DMS114 treated with DMSO at 0.1 percent for 48 hours (cell line): ENCODE measurements at regions not wholly inside any gene's neighbourhood (a gene's known extent, or its start where the extent isn't known, plus 50 kb on each side); places are given as distances from the start of the nearest gene placed in this dataset.

Experiments used
- DNase-seq: peaks from one replicate; lab custom pipeline; 2025; ENCODE audit not compliant: unreplicated experiment; lab: John Stamatoyannopoulos, UW

DNA sequence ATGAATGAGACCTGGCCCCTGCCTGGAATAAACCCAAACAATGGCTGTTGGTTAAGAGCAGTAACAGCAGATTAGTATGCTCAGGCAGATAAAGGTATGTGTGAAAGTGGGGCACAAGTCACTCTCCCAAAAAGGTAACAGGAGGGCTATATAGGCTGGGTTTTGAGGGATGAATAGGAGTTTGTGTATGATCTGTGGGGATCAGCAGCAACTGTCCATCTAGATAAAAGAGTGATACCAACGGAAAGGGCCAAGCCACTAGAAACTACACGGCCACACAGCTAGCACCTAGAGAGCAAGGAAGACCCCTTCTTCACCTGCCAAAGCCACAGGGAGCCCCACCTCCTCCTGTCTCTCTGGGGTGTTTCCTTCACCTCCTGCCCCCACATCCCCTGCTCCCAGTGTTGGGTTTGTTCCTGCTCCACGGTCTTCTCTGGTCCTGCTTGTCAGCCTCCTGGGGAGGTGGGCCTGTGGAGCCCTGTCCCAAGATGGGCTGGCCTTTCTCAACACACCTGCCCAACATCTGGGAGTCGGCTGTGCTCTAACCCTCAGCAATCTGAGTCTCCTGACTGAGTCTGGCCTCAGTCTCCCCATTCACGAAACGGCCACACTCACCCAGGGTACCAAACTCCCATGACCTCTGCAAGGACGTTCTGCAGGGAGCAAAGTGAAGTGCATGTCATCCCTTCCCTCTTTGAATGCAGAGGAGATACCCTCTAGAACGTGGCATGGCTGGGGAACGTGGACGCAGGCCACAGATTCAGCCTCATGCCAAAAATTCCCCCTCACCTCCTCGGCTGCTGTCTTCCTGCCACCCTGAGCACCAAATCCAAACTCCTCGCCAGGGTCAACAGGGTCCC lies 108.2 kb downstream of the NCOR2 start:
- DNase-seq: no peak

DNA sequence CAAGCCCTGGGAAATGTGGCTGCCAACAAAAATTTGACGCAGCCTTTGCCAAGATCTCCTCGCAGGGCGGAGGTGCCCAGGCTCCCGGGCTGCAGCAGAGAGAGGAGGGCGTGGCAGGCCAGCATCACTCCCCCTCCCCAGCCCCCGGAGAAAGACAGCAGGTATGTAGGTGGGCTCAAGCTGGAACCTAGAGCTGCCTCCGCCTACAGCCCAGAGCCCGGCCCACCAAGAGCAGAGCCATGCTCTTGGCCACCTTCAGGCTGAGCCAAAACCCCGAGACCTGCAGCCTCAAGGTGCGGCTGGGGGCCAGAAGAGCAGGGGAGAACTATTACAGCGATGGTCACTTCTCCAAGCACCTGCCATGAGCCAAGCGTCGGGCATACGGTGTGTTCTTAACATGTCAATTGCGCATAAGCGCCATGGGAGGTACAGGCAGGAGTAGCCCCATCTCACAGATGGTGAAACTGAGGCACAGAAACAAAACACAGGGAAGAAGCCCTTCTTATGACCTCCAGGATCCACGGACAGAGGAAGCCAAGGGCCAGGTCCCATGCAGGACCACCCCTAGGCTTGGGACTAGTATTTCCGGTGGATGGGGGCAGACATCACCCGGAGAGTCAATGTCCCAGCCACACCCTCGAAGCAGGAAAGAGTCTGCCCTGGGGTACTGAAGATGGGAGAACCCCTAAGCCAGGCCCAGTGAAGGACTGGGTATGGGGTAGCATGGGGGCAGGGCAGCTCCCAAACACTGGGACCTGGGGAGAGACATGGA lies 109.0 kb downstream of the NCOR2 start:
- no peak for DNase-seq

DNA sequence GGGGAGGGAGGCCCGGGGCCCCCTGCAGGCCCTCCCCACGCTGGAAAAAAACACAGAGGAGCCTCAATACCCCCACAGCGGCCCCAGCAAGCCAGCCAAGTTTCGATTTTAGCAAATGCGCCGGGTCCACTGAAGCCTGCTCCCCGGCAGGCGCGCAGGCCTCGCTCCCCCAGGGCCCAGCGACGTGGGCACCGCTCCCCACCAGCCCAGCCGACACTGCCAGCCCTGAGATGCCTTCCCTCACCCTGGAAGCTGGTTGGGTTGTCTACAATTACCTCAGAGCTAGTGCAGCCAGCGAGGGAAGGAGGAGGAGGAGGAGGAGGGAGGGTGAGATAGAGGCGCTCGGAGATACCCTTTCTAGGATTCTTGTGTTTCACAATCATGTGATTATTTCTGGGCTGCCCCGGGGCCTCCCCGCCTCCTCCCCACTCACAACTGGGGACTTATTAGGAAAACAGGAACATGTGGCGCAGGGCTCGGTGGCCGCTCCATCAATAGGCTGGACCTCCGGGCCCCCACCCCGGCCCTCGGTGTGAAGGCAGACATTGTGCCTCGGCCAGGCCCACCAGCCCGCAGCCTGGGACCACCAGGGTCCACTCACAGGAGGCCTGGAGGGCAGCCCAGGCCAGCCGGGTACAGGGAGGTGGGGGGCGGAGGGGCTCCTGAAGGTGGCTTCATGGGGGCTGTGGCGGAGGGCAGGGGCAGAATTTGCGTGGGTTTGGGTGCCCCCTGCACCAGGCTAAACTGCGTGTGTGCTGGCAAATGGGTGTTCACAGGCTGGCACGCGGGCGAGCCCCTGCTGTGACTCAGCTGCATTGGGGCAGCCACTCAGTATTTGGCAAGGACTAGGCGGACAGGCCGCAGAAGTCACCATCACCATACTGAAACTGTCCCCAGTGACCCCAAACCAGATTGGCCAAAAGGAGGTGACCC lies 109.9 kb downstream of the NCOR2 start:
- no peak for DNase-seq

DNA sequence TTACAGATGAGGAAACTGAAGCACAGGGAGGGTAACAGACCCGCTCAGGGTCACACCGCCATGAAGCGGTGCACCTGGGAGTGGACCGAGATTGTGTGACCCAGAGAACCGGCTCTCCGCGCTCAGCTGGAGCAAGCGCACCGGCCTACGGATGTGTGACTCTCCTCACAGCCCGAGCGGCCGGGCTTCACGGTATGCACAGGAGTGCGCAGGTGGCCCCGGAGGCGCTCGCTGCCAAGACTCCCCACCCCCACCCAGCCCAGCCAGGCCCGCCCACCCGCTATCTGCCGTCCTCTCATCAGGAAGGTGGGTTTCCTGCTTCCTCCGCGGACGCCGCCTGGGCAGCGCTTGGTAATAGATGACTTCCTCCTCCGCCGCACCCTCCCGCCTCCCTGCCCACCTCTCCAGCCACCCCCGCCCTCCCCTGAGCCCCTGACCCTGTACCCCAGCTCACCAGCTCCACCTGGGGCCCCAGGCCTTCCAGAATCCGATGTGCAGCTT lies 110.7 kb downstream of the NCOR2 start:
- DNase-seq: no peak

- DNase-seq: no peak
These were observed 111.2 kb downstream of the NCOR2 start for GRCh38 chr12:124456133-124456651.

GRCh38 chr12:124455336-124455735 lies 112.1 kb downstream of the NCOR2 start:
- DNase-seq: no peak

DNA sequence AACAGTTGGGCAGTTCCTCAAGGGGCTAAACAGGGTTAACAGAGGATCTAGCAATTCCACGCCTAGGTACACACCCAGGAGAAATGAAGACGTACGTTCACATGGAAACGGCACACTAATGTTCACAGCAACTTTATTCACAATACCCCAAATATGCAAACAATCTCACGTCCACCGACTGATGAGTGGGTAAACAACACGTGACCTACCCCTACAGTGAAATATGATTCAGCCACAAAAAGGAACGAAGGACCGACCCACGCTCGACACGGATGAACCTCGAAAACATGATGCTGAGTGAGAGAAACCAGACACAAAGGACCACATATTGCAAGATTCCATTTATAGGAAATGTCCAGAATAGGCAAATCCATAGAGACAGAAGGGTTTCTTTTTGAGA lies 112.7 kb downstream of the NCOR2 start:
- no peak for DNase-seq

- no peak for DNase-seq
These were observed 113.1 kb downstream of the NCOR2 start for GRCh38 chr12:124454352-124454725.

DNA sequence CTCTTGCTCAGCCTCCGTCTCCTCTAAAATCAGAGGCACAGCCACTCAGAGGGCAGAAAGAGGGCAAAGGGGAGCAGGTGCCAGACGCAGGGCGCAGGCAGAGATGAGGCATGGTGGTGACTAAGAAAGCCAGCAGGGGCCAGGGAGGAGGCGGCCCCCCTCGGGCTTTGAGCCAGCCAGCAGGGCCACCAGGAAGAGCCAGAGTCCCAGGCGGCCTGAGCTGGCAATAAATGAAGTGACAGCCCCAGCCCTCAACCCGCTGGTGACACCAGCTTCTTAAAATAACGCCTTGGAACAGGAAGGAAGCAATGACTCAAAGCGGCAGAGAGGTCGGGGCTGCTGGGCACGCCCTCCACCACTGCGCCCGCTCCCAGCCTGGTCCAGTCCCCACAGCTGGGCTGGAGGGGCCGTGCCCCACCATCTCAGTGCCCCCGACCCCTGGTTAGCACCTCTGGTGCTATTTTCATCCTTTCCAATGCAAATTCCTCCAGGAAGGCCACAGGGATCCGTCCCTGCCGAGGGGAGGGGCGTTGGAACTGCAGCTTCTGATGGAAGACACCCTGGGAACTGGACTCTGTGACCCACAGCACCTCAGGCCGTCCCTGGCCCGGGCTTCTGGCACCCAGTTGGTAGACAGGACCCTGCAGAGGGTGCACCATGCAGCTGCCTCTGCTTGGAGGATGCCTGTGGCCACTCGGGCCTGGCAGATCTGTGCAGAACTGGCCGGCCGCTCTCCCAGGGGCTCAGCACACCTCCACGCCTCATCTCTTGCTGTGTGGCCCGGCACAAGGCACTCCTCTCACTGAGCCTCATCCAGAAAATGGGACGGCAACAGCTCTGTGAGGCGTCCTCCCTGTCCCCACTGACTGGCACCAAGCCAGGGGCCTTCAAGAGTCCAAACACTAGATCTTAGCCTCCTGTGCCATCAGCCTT lies 113.7 kb downstream of the NCOR2 start:
- DNase-seq: no peak

DNA sequence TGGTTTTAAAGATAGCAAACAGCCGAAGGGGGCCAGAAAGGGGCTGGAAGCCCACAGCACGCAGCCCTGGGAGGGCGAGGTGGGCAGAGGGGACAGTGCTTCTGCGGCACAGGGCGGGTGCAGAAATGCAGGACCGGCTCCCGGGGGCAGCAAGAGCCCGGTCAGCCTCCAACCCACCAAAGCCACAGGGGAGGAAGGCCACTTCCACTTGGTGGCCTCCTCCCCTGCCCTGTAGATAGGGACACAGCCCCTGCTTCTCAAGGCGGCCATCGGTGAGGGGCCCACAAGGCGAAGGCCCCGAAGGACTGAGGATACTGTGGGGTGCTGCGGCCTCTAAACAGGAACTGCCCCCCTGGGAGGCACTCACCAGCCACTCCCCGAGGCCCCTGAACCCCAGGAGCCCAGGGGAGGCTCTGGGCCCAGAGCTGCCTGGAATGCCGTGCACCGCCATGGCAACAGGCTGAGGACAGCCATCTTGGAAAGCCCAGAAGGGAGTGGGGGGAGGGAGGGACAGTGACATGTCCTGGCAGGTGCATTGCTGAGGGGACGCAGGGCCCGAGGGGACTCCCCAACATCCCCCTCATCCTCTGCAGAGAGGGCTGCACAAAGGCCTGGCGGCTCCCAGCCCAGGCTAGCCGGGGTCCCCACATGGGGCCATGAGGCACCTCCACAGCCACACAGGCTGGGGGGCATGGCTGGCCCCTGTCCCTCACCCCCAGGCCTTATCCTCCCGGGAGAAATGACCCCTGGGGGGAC lies 114.7 kb downstream of the NCOR2 start:
- DNase-seq: no peak

DNA sequence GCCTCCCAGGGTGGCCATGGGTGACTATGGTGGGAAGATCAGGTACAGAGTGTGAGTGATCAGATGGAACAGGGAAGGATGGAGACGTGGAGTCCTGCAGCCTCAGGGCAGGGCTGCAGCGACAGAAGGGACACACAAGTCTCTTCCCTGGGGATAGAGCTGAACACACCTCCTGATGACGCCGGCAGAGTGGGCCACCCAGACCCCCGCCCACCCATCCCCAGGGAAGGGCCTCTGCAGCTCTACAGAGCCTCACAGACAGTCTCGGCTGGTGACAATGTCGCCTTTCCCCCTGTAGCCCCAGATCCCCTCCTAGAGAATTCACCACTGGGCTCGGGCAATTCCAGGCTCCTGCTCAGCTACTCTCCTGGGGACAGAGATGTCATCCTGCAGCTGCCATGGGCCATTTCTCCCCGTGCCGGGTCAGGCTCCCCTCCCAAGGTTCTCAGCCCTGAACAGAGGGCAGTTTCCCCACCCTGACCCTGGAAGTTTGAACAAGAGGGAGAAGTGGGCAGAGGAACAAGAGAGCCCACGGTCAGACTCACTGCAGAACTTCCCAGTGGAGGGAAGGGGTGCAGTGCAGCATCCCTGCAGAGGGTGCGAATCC lies 115.7 kb downstream of the NCOR2 start:
- DNase-seq: no peak

DNA sequence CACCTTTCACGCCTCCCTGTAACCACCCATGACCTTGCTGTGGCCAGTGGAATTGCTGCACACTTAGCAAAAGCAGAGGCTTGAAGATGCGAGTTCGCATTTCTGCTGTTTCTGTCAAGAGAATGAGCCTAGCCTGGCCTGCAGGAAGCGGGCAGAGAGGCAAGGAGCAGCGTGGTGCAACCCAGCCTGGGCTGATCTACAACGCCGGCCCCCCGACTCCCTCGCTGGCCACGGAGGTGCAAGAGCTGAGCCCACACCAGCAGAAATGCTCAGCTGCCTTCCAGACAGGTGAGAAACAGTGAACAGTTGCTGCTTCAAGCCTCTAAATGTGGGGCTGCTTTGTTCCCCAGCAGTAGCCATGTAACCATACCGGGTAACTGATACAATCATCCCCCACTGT lies 116.4 kb downstream of the NCOR2 start:
- DNase-seq: no peak

DNA sequence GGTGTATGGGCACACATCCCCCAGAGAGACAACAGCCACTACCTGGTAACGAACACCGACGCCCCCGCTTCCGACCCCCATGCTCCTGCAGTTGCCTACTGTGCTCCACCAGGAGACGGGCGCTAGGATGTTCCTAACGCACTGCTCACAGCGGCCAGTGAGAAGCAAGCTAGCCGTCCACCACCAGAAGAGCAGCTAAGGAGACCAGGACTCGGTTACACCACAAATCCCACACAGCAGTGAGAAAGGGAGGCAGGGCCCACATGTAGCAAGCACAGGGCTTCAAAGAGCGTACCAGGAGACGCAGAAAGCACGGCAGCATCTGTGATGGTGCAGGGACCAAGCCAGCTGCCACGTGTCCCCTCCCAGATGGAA lies 117.0 kb downstream of the NCOR2 start:
- no peak for DNase-seq

- no peak for DNase-seq
These were observed 117.6 kb downstream of the NCOR2 start for GRCh38 chr12:124449623-124450375.

DNA sequence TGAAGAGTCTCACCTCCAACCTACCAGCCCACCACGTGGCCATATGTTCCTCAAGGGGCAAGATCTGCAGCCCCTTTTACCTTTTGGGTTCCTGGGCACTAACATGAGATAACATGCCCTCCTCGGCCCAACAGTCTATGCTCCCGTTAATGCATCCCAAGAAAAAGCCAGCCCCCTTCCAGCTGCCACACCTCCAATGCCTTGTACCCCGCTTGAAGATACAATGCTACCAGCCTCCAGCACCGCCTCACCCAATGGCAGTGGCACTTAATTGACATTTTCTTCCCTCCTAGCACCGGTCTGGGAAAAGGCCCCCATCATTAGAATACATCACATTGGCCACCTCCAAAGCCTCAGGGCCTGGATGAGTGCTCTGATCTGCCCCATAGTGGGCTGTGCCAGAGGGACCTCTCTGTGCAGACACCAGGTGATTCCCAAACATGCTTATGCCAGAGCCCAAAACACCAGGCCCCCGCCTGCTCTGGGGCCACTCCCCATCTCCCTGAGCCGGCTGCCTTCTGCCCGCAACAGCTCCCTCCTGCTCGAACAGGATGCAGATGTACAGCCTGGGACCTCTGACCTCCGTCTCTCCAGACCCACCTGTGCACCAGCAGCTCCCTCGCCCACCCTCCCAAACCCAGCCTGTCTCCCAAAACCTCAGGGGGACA lies 118.3 kb downstream of the NCOR2 start:
- DNase-seq: no peak

GRCh38 chr12:124448241-124448954 lies 119.0 kb downstream of the NCOR2 start:
- DNase-seq: no peak

DNA sequence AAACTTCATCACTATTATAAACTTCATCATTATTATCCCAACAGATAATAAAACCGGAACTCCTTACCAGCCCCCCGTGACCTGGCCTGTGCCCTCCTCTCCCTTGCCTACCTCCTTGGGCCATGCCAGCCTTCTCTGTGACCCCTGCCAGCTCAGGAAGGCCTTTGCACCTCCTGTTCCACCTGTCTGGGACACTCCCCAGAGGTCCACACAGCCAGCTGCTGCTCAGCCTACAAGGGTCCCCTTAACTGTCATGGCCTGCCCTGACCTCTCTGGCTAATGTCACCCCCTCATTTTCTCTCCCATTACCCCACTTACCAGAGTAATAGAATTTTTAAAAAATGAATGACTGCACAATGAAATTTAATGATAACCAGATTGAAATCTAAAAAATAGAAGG lies 121.0 kb downstream of the NCOR2 start:
- no peak for DNase-seq
